Transverse colon (tissue), 4 donors: ENCODE measurements at regions not wholly inside any gene's neighbourhood (a gene's known extent, or its start where the extent isn't known, plus 50 kb on each side); places are given as distances from the start of the nearest gene placed in this dataset.

Experiments used
- DNase-seq: peaks from one replicate; pipeline ENCODE4 v3.0.0-alpha.2; 2019
- H3K27ac ChIP-seq, 4 donors: fragments of 200-600 bp; sonication (generic); 2 replicates each; pipeline ENCODE4 v1.5.1; 2016 to 2018; ENCODE audit warnings: inconsistent platforms in 4 of 4
- H3K27me3 ChIP-seq: fragments of 200-600 bp; sonication (generic); 2 replicates; pipeline ENCODE4 v1.5.1; 2017; ENCODE audit warnings: inconsistent platforms
- H3K36me3 ChIP-seq, 4 donors: fragments of 200-600 bp; sonication (generic); 2 replicates each; pipeline ENCODE4 v1.5.1; 2017 to 2019; ENCODE audit warnings: inconsistent platforms in 4 of 4
- H3K4me1 ChIP-seq, 4 donors: fragments of 200-600 bp; sonication (generic); 2 replicates each; pipeline ENCODE4 v1.5.1; 2017 to 2020; ENCODE audit warnings: inconsistent platforms in 4 of 4
- H3K4me3 ChIP-seq, 4 donors: fragments of 200-600 bp; sonication (generic); 1 replicate in 1 of 4; 2 replicates in 3 of 4; pipeline versions ENCODE4 v1.5.1 to v1.6.1; 2017 to 2019; ENCODE audit warnings: inconsistent platforms in 4 of 4
- H3K9me3 ChIP-seq, 2 donors: fragments of 200-600 bp; sonication (generic); 2 replicates each; pipeline ENCODE4 v1.5.1; 2017 to 2019; ENCODE audit warnings: inconsistent platforms in 2 of 2
- CTCF ChIP-seq, 5 experiments: fragments of 200-600 bp in 3 of 5; fragments of 450-650 bp in 2 of 5; sonication (generic) in 3 of 5; IDR thresholded peaks; 1 replicate in 2 of 5; 2 replicates in 3 of 5; pipeline ENCODE4 v1.5.1; 2016 to 2017; ENCODE audit warnings: antibody characterized with exemption in 5 of 5, inconsistent platforms in 3 of 5, mild to moderate bottlenecking in 2 of 5, moderate library complexity in 1 of 5
- EP300 ChIP-seq: sonication (generic); formaldehyde crosslinking; IDR thresholded peaks from one replicate; pipeline ENCODE4 v1.6.1; 2017; ENCODE audit warnings: antibody characterized with exemption, low read depth
- POLR2A ChIP-seq: fragments of 450-650 bp; IDR thresholded peaks from one replicate; pipeline ENCODE4 v1.6.1; 2016; ENCODE audit warnings: antibody characterized with exemption, mild to moderate bottlenecking, moderate library complexity
- POLR2AphosphoS5 ChIP-seq, 3 donors: sonication (generic); formaldehyde crosslinking; IDR thresholded peaks; one replicate each; pipeline ENCODE4 v1.6.1; 2016; ENCODE audit warnings: antibody characterized with exemption in 3 of 3
- WGBS, 2 donors: methylation state at CpG; one replicate each; pipeline ENCODE4 v1.1.5; 2018; ENCODE audit warnings: low coverage in 1 of 2; 5-methylcytosine and 5-hydroxymethylcytosine counted together
- in situ Hi-C, 4 donors: fragments of 200-750 bp; cut with MboI; loops; one replicate each; pipeline versions ENCODE4 v1.15.0 to v1.15.1; 2017; ENCODE audit warnings: low sequenced_read_pairs in 3 of 4, low pct_ligation_motif_present in 1 of 4, low pct_unique_long_range_greater_than_20kb in 1 of 4
- intact Hi-C: fragments of 100-400 bp; cut with DNase I; formaldehyde crosslinking; loops from one replicate; pipeline ENCODE4 v1.15.1; 2023; ENCODE audit warnings: low total_unique reads

DNA sequence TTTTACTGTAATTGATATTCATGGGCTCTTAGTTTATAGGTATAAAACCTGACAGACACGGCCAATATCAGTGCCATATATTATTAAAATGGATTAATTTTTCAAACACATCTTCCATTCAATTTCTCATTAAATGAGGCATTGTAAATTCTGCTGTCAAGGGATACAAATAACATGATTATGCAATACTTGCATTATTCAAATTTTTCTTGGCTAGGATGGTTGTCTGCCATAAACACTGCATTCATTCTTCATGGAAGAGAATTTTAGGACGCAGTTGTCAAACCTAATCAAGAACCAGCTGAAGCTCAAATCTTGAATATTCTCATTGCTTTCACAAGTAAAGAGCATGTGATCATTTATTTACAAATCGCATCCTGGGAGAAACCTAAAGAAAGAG, 255.6 kb downstream of the RDH14 start:
- 86 to 88% methylated on average over 3 of the region's 3 CpGs for WGBS, 2 donors
- Histone ChIP-seq H3K27ac (no peak overlapping the region), H3K4me1 (no peaks in the 10 kb centered on the region), H3K4me3 (no peak overlapping the region), H3K36me3 (no peaks in the 10 kb centered on the region), H3K9me3 (no peaks in the 10 kb centered on the region), H3K27me3 (no peaks in the 10 kb centered on the region)
- intact Hi-C loops (no loop called here), in situ Hi-C loops (no loop called here)
- DNase-seq: no peak
- TF ChIP-seq EP300 (no peak), POLR2A (no peak), CTCF (IDR thresholded peaks at IDR 0.05) (no peak), POLR2AphosphoS5 (IDR thresholded peaks at IDR 0.05) (no peak)

DNA sequence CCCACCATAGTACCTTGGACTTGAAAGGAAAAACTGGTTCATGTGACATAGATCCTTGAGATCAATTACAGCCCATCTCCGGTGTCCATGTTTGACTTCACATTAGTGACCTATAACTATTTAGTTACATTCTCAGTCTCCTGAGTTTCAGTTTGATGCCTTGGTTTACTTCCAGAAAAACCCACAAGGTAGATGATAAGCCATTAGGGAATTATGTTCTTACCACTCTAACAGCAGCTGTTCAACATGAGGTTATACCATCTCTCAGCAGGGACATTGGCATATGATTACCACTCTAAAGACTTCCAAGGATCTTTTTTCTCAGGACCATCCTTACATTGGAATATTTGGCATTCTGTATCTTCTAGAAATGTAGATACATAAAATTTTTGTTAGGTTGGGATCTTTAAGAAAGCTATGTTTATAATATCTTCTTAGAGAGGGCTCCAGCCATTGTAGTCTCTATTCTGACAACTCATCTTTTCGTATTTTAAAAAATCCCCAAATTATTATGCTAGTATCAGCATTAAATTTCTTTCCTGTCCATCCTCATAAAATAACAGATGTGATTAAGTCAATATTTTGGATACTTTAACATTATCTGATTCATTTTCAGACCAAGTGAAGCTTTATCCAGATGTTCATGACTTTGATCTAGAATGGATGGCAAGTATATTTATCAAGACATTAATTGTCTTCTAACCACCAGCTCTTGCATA, 258.9 kb downstream of the RDH14 start:
- intact Hi-C loops: no loop called here
- TF ChIP-seq POLR2AphosphoS5 (IDR thresholded peaks at IDR 0.05) (no peak), EP300 (no peak), POLR2A (no peak), CTCF (IDR thresholded peaks at IDR 0.05) (no peak)

GRCh38 chr2:18299423-18300212, 260.8 kb downstream of the RDH14 start:
- no peaks in the 10 kb centered on the region for H3K36me3 ChIP-seq
- H3K27ac ChIP-seq: no peak overlapping the region
- H3K9me3 ChIP-seq: no peaks in the 10 kb centered on the region
- intact Hi-C loops (no loop called here), in situ Hi-C loops (no loop called here)
- TF ChIP-seq POLR2AphosphoS5 (IDR thresholded peaks at IDR 0.05): no peak
- TF ChIP-seq EP300: no peak
- no peak overlapping the region for H3K4me3 ChIP-seq
- H3K4me1 ChIP-seq: no peaks in the 10 kb centered on the region
- H3K27me3 ChIP-seq: no peaks in the 10 kb centered on the region
- no peak for DNase-seq
- 77 to 78% methylated on average over 9 of the region's 9 CpGs for WGBS, 2 donors

More for the DNA sequence above, 258.9 kb downstream of the RDH14 start:
- Histone ChIP-seq H3K4me3 (no peak overlapping the region), H3K27ac (no peak overlapping the region), H3K36me3 (no peaks in the 10 kb centered on the region), H3K27me3 (no peaks in the 10 kb centered on the region), H3K9me3 (no peaks in the 10 kb centered on the region), H3K4me1 (no peaks in the 10 kb centered on the region)
- no peak for DNase-seq
- in situ Hi-C loops: no loop called here
- WGBS, 2 donors: 72 to 89% methylated on average over 2 of the region's 2 CpGs

DNA sequence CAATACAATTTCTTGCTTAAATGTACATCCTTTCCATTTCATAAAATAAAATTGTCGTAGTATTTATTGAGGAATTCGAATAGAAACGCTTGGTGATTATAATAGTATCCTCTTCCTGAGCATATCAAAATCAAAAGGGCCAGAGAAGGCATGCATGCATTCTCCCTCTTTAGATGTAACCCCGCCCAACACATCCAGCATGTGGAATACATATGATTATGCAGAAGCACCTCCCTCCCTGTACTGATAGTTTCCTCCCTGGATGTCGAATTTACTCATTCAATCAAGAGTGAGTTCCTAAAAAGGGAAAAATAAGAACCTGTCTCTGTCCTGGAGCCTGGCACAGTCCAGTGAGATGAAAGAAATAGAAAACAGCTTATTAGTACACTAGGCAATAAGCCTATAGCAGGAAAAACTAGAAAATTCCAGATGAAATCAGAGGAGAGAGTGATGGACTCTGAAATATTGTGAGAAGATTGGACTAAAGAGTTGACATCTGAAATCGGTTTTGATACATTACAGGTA, 262.9 kb downstream of the RDH14 start:
- intact Hi-C loops: no loop called here
- TF ChIP-seq EP300 (no peak), CTCF (IDR thresholded peaks at IDR 0.05) (no peak), POLR2A (no peak), POLR2AphosphoS5 (IDR thresholded peaks at IDR 0.05) (no peak)

More for the DNA sequence above, 262.9 kb downstream of the RDH14 start:
- no peaks in the 10 kb centered on the region for H3K36me3 ChIP-seq
- WGBS, 2 donors: 72 to 83% methylated on average over 5 to 6 of the region's 6 CpGs
- no peak for DNase-seq
- H3K27me3 ChIP-seq: no peaks in the 10 kb centered on the region
- H3K4me1 ChIP-seq: no peaks in the 10 kb centered on the region
- H3K9me3 ChIP-seq: no peaks in the 10 kb centered on the region
- no peak overlapping the region for H3K27ac ChIP-seq
- in situ Hi-C loops: no loop called here
- H3K4me3 ChIP-seq: no peak overlapping the region
